HG02623 (cell line): ENCODE measurements at regions not wholly inside any gene's neighbourhood (a gene's known extent, or its start where the extent isn't known, plus 50 kb on each side); places are given as distances from the start of the nearest gene placed in this dataset.

ENCODE experiments used
- ATAC-seq: cut with Tn5 transposase; IDR thresholded peaks from one replicate; pipeline ENCODE4 v1.9.1; 2021; ENCODE audit warnings: moderate library complexity; ENCODE audit not compliant: unreplicated experiment

DNA sequence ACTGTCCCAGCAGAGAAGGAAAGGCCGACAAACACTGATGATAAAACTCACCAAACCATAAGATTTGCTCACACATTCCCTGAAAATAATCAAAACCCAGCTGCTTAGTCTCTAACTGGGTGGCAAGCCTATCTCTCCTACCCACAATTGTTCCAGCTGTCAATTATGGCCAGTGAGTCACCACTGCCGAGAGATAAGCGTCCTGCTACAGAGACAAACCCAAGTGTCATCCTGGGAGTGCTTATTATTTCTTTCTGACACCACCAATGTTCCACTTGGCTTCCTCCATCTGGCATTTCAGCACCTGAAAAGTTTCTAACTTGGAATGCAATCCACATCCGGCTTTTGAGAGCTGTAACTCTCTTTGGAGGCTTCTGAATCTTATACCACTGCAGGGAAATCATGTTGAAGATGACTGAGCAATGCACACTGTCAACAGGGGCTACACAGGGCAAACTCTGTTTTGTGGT is 51.5 kb upstream of the VAV3 start:
- ATAC-seq, result no peak
